ENCODE measurements at regions not wholly inside any gene's neighbourhood (a gene's known extent, or its start where the extent isn't known, plus 50 kb on each side); places are given as distances from the start of the nearest gene placed in this dataset.

DNA sequence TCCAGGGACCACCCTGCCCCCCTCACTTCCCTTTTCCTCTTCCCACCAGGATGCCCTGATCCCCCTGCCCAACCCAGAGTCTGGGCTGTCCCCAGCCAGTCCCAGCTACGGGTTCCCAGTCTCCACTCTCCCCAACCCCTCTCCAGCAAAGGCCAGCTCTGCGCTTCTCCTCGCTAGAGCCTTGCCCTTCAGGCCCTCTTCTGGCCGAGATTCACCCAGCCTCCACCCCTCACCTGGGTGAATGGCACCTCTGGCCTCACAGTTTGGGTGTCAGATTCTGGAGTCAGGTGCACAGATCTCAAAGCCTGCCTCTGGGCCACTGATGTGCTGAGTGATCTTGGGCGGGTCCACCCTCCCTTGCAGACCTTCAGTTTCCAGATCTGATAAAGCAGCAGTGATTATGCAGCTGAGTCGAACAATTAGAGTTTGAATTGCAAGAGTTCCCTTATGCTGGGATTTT, 185.6 kb upstream of the TNRC6C start:
- TF ChIP-seq ZFX (IDR thresholded peaks at IDR 0.05), result no peak
- TF ChIP-seq, protein P1, sequence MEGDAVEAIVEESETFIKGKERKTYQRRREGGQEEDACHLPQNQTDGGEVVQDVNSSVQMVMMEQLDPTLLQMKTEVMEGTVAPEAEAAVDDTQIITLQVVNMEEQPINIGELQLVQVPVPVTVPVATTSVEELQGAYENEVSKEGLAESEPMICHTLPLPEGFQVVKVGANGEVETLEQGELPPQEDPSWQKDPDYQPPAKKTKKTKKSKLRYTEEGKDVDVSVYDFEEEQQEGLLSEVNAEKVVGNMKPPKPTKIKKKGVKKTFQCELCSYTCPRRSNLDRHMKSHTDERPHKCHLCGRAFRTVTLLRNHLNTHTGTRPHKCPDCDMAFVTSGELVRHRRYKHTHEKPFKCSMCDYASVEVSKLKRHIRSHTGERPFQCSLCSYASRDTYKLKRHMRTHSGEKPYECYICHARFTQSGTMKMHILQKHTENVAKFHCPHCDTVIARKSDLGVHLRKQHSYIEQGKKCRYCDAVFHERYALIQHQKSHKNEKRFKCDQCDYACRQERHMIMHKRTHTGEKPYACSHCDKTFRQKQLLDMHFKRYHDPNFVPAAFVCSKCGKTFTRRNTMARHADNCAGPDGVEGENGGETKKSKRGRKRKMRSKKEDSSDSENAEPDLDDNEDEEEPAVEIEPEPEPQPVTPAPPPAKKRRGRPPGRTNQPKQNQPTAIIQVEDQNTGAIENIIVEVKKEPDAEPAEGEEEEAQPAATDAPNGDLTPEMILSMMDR (conservative IDR thresholded peaks at IDR 0.05), result no peak
- H3K27ac ChIP-seq, result no peak overlapping the region

DNA sequence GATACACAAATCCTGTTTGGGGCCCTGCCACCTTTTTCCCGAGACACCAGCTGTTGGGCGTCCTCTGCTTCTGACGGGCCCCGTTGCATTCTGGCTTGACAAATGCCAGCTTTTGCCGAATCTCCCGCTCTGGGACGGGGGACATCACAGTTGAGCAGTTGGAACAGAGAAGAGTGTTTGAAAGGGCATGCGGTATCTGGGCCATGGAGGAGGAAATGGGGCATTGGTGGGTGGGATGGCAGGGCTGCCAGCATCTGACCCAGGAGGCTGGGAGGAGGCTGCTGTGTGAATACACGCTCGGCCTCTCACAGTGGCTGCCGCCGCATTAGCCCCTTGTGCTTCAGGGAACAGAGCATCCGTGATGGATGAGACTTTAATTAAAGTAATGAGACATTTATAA, 184.3 kb upstream of the TNRC6C start:
- TF ChIP-seq, protein P1 (conservative IDR thresholded peaks at IDR 0.05), result no peak
- TF ChIP-seq ZFX (IDR thresholded peaks at IDR 0.05), result no peak
- H3K27ac ChIP-seq, result no peak overlapping the region

DNA sequence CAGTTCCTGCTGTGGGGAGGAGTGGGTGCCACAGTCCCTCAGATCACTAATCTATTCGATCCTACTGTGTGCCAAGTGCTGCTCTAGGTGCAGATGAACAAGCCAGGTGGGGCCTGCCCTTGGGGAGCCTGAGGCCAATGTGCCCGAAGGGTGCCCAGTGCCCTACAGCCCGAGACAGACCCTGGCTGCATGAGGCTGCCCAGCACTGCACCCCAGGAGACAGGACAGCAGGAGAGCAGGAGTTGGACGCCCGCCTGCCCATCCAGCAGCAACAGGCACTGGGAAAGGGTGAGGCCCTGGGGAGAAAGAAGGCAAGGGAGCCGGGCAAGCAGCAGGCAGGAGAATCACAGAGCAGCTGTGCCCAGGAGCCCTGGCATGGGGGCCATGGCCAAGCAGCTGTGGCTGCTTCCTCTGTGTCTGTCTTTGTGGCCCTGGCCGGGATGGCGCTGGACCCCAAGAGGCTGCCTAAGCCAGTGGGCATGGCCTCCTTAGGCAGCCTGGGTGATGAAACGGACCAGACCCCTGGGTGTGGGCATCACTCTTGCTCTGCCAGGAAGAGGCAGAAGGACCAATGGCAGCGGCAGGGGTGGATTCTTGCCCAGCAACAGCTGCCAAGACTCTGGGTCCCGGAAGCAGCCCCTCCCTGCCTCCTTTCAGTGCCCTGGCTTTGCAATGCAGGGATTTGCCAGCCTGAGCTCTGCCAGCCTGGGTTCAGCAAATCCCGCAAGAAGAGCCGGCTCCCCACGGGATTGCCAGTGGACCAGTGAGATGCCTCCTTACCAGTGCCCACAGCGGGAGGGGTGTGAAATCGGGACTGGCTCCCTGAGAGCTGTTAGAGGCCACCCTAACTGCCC, 179.6 kb upstream of the TNRC6C start:
- TF ChIP-seq, protein P1 (conservative IDR thresholded peaks at IDR 0.05), result no peak
- no peak for TF ChIP-seq ZFX (IDR thresholded peaks at IDR 0.05)
- H3K27ac ChIP-seq, result no peak overlapping the region

DNA sequence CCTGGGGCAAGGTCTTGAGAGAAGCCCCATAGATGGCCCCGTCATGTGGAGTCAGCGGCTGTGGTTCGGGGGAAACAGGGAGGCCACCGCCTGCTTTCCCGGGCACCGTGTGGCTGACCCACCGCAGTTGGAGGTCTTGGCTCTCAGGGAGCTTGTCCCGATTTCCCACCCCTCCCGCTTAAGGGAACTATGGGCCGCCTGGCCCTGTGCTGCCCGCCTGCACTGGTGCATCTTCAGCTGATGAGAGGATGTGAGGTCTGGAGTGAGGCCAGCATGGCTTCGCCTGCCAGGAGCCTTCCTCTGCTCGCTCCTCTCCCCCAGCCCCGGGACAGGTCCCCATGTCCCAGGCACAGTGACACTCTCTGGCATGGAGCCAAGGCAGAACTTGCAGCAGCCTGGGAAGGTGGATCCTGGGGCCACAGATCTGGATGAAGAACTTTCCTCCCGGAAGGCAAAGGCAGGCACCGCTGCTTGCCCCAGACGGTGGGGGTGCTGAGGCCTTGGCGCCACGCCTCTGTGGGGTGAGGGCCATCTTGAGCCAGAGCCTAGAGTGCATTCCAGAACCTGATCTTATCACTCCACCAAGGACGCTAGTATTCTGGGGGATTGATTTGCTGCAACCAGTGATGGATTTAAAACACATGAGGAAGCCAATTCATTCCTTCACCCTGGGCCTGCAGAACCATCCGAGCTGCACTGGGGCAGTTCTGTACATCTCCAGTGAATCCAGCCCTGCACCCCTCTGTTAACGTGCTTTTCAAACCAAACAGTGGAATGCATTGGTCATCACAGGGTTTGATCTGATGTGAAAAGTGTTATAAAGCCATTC, 178.6 kb upstream of the TNRC6C start:
- TF ChIP-seq, protein P1 (conservative IDR thresholded peaks at IDR 0.05), result no peak
- no peak for TF ChIP-seq ZFX (IDR thresholded peaks at IDR 0.05)
- no peak overlapping the region for H3K27ac ChIP-seq

DNA sequence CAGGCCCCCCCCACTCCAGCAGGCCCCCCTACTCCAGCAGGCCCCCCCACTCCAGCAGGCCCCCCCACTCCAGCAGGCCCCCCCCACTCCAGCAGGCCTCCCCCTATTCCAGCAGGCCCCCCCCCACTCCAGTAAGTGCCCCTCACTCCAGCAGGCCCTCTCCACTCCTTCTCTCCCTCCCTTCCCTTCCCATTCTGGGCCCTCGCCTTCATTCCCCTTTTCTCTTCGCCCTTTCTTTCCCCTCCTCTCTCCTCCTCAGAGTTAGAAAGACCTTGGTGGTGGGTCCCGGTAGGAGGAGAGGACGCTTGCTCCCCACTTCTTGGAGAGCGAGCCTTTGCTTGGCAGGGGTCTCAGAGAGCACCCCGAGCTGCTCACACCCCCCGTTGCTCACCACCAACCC, 177.0 kb upstream of the TNRC6C start:
- TF ChIP-seq ZFX (IDR thresholded peaks at IDR 0.05), result no peak
- TF ChIP-seq, protein P1 (conservative IDR thresholded peaks at IDR 0.05), result no peak
- no peak overlapping the region for H3K27ac ChIP-seq

DNA sequence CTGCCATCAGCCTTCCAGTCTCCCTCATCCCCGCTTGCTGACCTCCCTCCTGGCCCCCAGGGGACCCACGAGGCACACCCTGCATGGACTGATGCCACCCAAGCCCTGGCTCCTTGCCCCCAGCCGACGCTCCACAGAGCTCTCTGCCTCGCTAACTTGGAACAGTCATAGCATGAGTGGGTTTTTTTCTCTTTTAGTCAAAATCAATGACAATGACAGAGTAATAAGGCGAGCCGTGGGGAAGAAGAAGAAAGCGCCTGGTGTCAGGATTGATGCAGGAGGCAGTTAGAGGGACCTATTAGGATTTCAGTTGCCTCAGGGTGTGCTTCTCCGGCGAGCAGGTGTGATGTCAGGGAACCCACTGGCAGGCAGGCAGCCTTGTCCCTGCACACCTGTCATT, 176.3 kb upstream of the TNRC6C start:
- TF ChIP-seq, protein P1 (conservative IDR thresholded peaks at IDR 0.05), result no peak
- TF ChIP-seq ZFX (IDR thresholded peaks at IDR 0.05), result no peak

DNA sequence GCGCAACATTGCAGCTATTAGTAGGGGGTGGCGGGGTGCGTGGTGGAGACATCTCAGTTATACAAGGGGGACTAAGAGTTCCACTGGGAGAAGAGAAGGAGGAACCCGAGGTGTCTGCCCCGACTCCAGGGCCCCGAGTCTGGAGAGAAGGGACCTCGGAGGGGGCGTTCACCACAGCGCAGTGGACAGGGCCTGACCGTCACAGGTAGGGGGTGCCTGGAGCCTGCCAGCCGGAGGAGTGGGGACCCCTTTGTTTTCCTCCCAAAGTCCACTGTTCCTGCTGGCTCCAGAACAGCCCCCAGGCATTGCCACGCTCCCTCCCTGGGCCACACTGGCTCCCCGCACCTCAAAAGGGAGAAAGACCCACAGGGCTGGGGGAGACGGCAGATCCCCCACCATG, 175.9 kb upstream of the TNRC6C start:
- no peak overlapping the region for H3K27ac ChIP-seq
- TF ChIP-seq ZFX (IDR thresholded peaks at IDR 0.05), result no peak
- TF ChIP-seq, protein P1 (conservative IDR thresholded peaks at IDR 0.05), result no peak

More for the DNA sequence above, 176.3 kb upstream of the TNRC6C start:
- H3K27ac ChIP-seq, result no peak overlapping the region

Data from C4-2B (cell line).